Mesendoderm (in vitro differentiated cells): ENCODE measurements at regions not wholly inside any gene's neighbourhood (a gene's known extent, or its start where the extent isn't known, plus 50 kb on each side); places are given as distances from the start of the nearest gene placed in this dataset.

Experiments used
- DNase-seq: peaks from one replicate; pipeline ENCODE4 v3.0.0; 2013
- H2AK5ac ChIP-seq: 2 replicates; pipeline ENCODE4 v1.6.1; 2013; ENCODE audit warnings: low read length, inconsistent platforms
- H2BK120ac ChIP-seq: 2 replicates; pipeline ENCODE4 v1.6.1; 2013; ENCODE audit warnings: low read depth, mild to moderate bottlenecking, low read length, moderate library complexity, mixed read lengths
- H2BK15ac ChIP-seq: replicated peaks from 2 replicates; pipeline ENCODE4 v1.6.1; 2013; ENCODE audit warnings: low read depth, mild to moderate bottlenecking, moderate library complexity
- H2BK5ac ChIP-seq: 2 replicates; pipeline ENCODE4 v1.6.1; 2013; ENCODE audit warnings: low read length, inconsistent platforms
- H3K18ac ChIP-seq: 2 replicates; pipeline ENCODE4 v1.6.1; 2013; ENCODE audit warnings: mild to moderate bottlenecking, low read length, mixed read lengths
- H3K23ac ChIP-seq: one replicate; pipeline ENCODE4 v1.6.1; 2013; ENCODE audit warnings: low read length
- H3K27ac ChIP-seq: 2 replicates; pipeline ENCODE4 v1.5.1; 2013; ENCODE audit warnings: low read depth, mild to moderate bottlenecking, inconsistent platforms, low read length, moderate library complexity
- H3K27me3 ChIP-seq: 2 replicates; pipeline ENCODE4 v1.6.1; 2013; ENCODE audit warnings: low read length, control low read depth, mild to moderate bottlenecking, inconsistent platforms; ENCODE audit not compliant: insufficient read depth, poor library complexity
- H3K36me3 ChIP-seq: 2 replicates; pipeline ENCODE4 v1.6.1; 2013; ENCODE audit warnings: low read length, inconsistent platforms; ENCODE audit not compliant: control insufficient read depth, insufficient read depth
- H3K4ac ChIP-seq: one replicate; pipeline ENCODE4 v1.6.1; 2013; ENCODE audit warnings: low read depth, mild to moderate bottlenecking, low read length, moderate library complexity
- H3K4me1 ChIP-seq: 2 replicates; pipeline ENCODE4 v1.6.1; 2013; ENCODE audit warnings: low read depth, low read length, inconsistent platforms; ENCODE audit not compliant: control insufficient read depth
- H3K4me2 ChIP-seq: 2 replicates; pipeline ENCODE4 v1.6.1; 2013; ENCODE audit warnings: low read length
- H3K4me3 ChIP-seq: 2 replicates; pipeline ENCODE4 v1.5.1; 2013; ENCODE audit warnings: mild to moderate bottlenecking, low read length
- H3K56ac ChIP-seq: one replicate; pipeline ENCODE4 v1.6.1; 2013; ENCODE audit warnings: low read length
- H3K79me1 ChIP-seq: 2 replicates; pipeline ENCODE4 v1.6.1; 2013; ENCODE audit warnings: low read length, inconsistent platforms
- H3K79me2 ChIP-seq: 2 replicates; pipeline ENCODE4 v1.6.1; 2013; ENCODE audit warnings: mild to moderate bottlenecking, low read length; ENCODE audit not compliant: control insufficient read depth, insufficient read depth
- H3K9ac ChIP-seq: 2 replicates; pipeline ENCODE4 v1.6.1; 2013; ENCODE audit warnings: low read length, inconsistent platforms
- H4K5ac ChIP-seq: one replicate; pipeline ENCODE4 v1.6.1; 2013; ENCODE audit warnings: low read length
- H4K8ac ChIP-seq: one replicate; pipeline ENCODE4 v1.6.1; 2013; ENCODE audit warnings: low read depth, mild to moderate bottlenecking, control low read depth, low read length, moderate library complexity
- WGBS: extraction: QIAGEN DNeasy Blood & Tissue Kit; methylation state at CpG from one replicate; pipeline ENCODE4 v1.1.7; 2013; ENCODE audit warnings: low lambda C conversion rate, missing lambda C conversion rate; ENCODE audit not compliant: insufficient coverage; ENCODE audit errors: extremely low coverage; 5-methylcytosine and 5-hydroxymethylcytosine counted together

DNA sequence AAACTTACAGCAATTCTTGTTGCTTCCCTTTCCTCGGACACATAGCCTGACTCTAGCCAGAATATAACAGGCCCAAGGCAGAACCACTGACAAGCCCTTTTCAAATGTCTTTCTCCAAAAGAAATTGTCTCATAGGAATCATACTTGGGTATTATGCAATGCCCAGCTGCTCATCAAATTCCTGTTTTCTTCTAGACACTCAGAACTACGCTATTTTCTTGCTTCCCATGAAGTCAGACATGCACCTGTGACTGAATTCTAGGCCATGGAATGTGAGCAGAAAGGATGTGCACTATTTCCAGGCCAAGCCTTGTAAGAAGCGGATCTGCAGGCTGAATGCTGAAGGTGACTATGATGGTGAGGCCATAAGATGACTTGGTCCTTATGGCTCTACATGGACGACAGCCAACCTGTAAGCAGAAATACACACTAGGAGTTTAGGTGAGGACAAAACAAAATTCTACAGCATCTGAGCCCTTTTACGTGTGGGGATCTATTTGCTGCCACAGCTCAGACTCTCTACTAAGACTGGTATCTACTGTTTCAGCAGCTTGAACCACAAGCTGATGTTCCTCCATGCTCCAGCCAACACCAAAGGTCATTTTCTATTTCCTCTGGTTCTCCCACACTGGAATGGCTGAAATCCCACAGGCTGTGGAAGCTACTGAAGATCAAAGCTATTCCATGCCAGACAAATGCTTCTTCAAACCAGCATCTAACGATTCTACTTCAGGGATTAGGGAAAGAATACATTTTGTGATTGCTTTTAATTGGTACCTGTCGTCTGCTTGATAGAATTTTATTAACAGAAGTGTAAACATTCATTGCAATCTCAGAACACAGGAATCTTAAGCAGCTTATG is 378.7 kb downstream of the RBM43 start:
- no peaks in the 10 kb centered on the region for H3K79me1 ChIP-seq
- no peak overlapping the region for H3K9ac ChIP-seq
- H3K4me3 ChIP-seq, result no peak overlapping the region
- H3K27ac ChIP-seq, result no peak overlapping the region
- no peak overlapping the region for H2AK5ac ChIP-seq
- no peaks in the 10 kb centered on the region for H3K79me2 ChIP-seq
- H3K4ac ChIP-seq, result no peak overlapping the region
- H3K27me3 ChIP-seq, result no peaks in the 10 kb centered on the region
- no peak overlapping the region for H2BK120ac ChIP-seq
- no peak overlapping the region for H4K8ac ChIP-seq
- WGBS, result no CpG with 5 or more reads among the region's 7 CpGs
- no peak overlapping the region for H2BK5ac ChIP-seq
- no peak overlapping the region for H3K23ac ChIP-seq
- no peak overlapping the region for H3K4me2 ChIP-seq
- H3K36me3 ChIP-seq, result no peaks in the 10 kb centered on the region
- no peak for DNase-seq
- H3K18ac ChIP-seq, result no peak overlapping the region
- H2BK15ac ChIP-seq, result no peak overlapping the region
- H3K56ac ChIP-seq, result no peak overlapping the region
- H3K4me1 ChIP-seq, result no peaks in the 10 kb centered on the region
- no peak overlapping the region for H4K5ac ChIP-seq

DNA sequence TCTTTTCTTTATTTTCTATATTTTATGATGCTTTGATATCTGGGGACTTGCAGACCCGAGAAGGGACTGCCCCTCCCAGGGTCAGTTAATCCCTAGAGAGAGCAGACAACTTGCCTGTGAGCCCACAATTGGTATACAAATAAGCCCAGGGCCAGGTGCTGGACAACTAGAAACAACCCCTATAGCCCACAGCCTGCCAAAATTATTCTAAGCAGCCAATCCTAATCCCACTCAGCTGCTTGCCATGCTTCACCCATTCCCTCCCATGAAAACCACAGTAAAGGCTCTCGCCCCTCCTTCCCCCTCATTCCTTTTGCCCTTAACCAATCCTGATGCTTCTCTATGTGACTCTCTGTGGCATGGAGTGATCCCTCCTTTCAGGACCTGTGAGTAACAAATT is 380.7 kb downstream of the RBM43 start:
- no peak overlapping the region for H3K27ac ChIP-seq
- no peak overlapping the region for H4K8ac ChIP-seq
- H3K4me3 ChIP-seq, result no peak overlapping the region
- no peak overlapping the region for H2BK120ac ChIP-seq
- no peak overlapping the region for H2BK5ac ChIP-seq
- H3K4me1 ChIP-seq, result no peaks in the 10 kb centered on the region
- no peak overlapping the region for H2BK15ac ChIP-seq
- no peaks in the 10 kb centered on the region for H3K79me2 ChIP-seq
- H4K5ac ChIP-seq, result no peak overlapping the region
- no peak overlapping the region for H3K23ac ChIP-seq
- no peak overlapping the region for H3K56ac ChIP-seq
- no peaks in the 10 kb centered on the region for H3K36me3 ChIP-seq
- H3K18ac ChIP-seq, result no peak overlapping the region
- H3K79me1 ChIP-seq, result no peaks in the 10 kb centered on the region
- DNase-seq, result no peak
- H3K4ac ChIP-seq, result no peak overlapping the region
- no peak overlapping the region for H2AK5ac ChIP-seq
- H3K9ac ChIP-seq, result no peak overlapping the region
- WGBS, result no CpG with 5 or more reads among the region's 2 CpGs
- no peaks in the 10 kb centered on the region for H3K27me3 ChIP-seq
- no peak overlapping the region for H3K4me2 ChIP-seq

DNA sequence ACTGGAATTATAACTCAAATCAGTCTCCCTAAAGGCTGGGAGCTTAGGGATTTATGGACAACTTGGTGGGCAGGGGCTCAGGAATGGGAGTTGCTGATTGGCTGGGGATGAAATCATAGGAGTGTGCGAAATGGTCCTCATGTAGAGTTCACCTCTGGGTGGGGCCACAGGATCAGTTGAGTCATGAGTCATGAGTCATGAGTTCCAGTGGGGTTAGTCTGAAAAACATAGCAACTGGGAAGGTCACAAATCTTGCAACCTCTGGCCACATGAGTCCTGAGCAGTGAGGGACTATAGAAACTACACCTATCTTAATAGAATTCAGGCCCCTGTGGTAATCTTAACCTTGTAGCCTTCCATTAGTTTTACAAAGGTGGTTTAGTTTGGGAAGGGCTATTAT is 383.3 kb downstream of the RBM43 start:
- Histone ChIP-seq H2AK5ac (no peak overlapping the region), H3K56ac (no peak overlapping the region), H3K9ac (no peak overlapping the region), H3K79me1 (no peaks in the 10 kb centered on the region), H2BK15ac (no peak overlapping the region), H3K18ac (no peak overlapping the region), H3K79me2 (no peaks in the 10 kb centered on the region), H2BK5ac (no peak overlapping the region), H4K5ac (no peak overlapping the region), H3K4ac (no peak overlapping the region), H4K8ac (no peak overlapping the region), H3K4me1 (no peaks in the 10 kb centered on the region), H3K36me3 (no peaks in the 10 kb centered on the region), H2BK120ac (no peak overlapping the region), H3K4me2 (no peak overlapping the region), H3K23ac (no peak overlapping the region), H3K27ac (no peak overlapping the region), H3K27me3 (no peaks in the 10 kb centered on the region), H3K4me3 (no peak overlapping the region)
- DNase-seq, result no peak
- WGBS, result no CpG with 5 or more reads among the region's 1 CpG

DNA sequence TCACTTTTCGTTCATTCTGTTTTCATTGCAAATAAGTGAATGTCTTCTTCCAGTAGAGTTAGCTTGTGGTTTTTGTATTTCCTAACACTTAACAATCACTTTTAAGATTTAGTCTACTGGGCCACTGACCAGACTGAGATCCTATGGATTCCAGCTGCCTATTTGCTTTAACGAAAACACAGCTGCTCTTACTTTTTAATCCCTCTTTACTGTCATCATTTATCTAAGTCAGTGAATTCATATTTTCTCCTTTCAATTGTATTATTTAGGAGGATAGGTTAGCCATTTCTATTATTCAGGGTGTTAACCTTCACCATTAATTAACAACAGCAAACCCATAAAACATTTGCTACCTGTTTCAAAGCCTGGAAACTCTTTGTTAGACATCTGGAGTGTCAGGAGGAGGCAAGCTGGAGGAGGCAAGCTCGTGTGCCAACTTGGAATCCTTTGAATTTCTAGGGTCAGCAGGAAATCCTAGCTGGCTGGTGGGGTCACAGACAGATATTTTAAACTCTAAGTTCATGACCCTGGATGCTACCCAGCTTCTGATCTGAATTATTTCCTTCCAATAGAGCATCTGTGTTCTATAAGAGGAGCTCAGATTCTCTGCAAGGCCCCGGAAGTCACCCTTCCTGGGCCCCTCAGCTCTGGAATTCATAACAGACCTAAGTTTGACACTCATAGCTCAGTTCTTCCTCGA is 385.3 kb downstream of the RBM43 start:
- H3K4me1 ChIP-seq, result no peaks in the 10 kb centered on the region
- no peak overlapping the region for H2AK5ac ChIP-seq
- peak overlapping the region; percentile 69 for H4K8ac ChIP-seq
- no CpG with 5 or more reads among the region's 5 CpGs for WGBS
- no peak overlapping the region for H2BK120ac ChIP-seq
- H3K18ac ChIP-seq, result no peak overlapping the region
- H3K79me2 ChIP-seq, result no peaks in the 10 kb centered on the region
- no peak overlapping the region for H4K5ac ChIP-seq
- H3K79me1 ChIP-seq, result no peaks in the 10 kb centered on the region
- no peaks in the 10 kb centered on the region for H3K36me3 ChIP-seq
- no peak overlapping the region for H3K4me2 ChIP-seq
- no peak overlapping the region for H3K9ac ChIP-seq
- no peak overlapping the region for H3K4me3 ChIP-seq
- no peak overlapping the region for H3K23ac ChIP-seq
- no peak overlapping the region for H3K27ac ChIP-seq
- no peak overlapping the region for H2BK5ac ChIP-seq
- DNase-seq, result no peak
- H3K56ac ChIP-seq, result no peak overlapping the region
- no peaks in the 10 kb centered on the region for H3K27me3 ChIP-seq
- H3K4ac ChIP-seq, result no peak overlapping the region
- H2BK15ac ChIP-seq, result no peak overlapping the region

DNA sequence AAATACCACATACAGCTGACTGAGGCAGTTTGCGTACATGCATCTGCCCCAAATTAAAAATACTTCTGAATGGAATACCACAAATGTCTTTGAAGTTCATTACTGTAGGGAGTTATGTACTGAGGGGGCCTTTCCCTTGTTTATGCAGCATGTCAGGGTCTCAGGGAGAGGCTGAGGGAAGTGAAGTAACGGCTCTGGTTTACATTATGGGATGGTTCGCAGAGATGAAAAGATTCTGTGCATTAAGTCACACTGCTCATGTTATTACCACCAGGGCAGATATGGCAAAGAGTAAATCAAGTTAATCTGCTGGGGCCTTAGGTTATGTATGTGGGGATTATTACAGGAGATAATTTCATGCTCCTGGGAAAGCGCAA is 385.9 kb upstream of the RND3 start:
- no peak overlapping the region for H3K27ac ChIP-seq

More for the DNA sequence above, 385.9 kb upstream of the RND3 start:
- H3K36me3 ChIP-seq, result no peaks in the 10 kb centered on the region
- DNase-seq, result no peak
- H3K4ac ChIP-seq, result no peak overlapping the region
- no peak overlapping the region for H3K4me3 ChIP-seq
- no peaks in the 10 kb centered on the region for H3K79me1 ChIP-seq
- no peaks in the 10 kb centered on the region for H3K27me3 ChIP-seq
- no peak overlapping the region for H3K9ac ChIP-seq
- no peak overlapping the region for H2AK5ac ChIP-seq
- H4K8ac ChIP-seq, result no peak overlapping the region
- no peak overlapping the region for H3K23ac ChIP-seq
- H2BK120ac ChIP-seq, result no peak overlapping the region
- no peak overlapping the region for H3K56ac ChIP-seq
- no peak overlapping the region for H4K5ac ChIP-seq
- H3K79me2 ChIP-seq, result no peaks in the 10 kb centered on the region
- no peaks in the 10 kb centered on the region for H3K4me1 ChIP-seq
- H2BK15ac ChIP-seq, result no peak overlapping the region
- H3K4me2 ChIP-seq, result no peak overlapping the region
- no peak overlapping the region for H2BK5ac ChIP-seq
- no CpG with 5 or more reads among the region's 4 CpGs for WGBS
- no peak overlapping the region for H3K18ac ChIP-seq
